Fibroblast of skin of right biceps (primary cell): ENCODE measurements at regions not wholly inside any gene's neighbourhood (a gene's known extent, or its start where the extent isn't known, plus 50 kb on each side); places are given as distances from the start of the nearest gene placed in this dataset.
"Not testable (repeated sequence)": the region's sequence is repeated elsewhere in the genome, so short reads cannot be mapped to it uniquely, and the experiment has no call there.

Experiments
- DNase-seq: peaks from one replicate; pipeline ENCODE4 v3.0.0-alpha.2; 2013

GRCh38 chr5:100697970-100698369, 162.8 kb downstream of the FAM174A start:
- no peak for DNase-seq

- DNase-seq: peak; percentile 3
These were observed 171.6 kb downstream of the FAM174A start for GRCh38 chr5:100706776-100707175.

- no peak for DNase-seq
These were observed 173.5 kb downstream of the FAM174A start for GRCh38 chr5:100708645-100709171.

GRCh38 chr5:100709771-100710170, 174.6 kb downstream of the FAM174A start:
- DNase-seq: no peak

- DNase-seq: not testable (repeated sequence)
These were observed 179.6 kb downstream of the FAM174A start for GRCh38 chr5:100714780-100715179.

GRCh38 chr5:100722657-100723056, 180.4 kb downstream of the ST8SIA4 start:
- DNase-seq: no peak

GRCh38 chr5:100723229-100723628, 179.9 kb downstream of the ST8SIA4 start:
- DNase-seq: no peak

- DNase-seq: no peak
These were observed 177.0 kb downstream of the ST8SIA4 start for GRCh38 chr5:100726116-100726515.

- no peak for DNase-seq
These were observed 171.3 kb downstream of the ST8SIA4 start for GRCh38 chr5:100731768-100732167.

GRCh38 chr5:100746730-100747129, 156.4 kb downstream of the ST8SIA4 start:
- no peak for DNase-seq

GRCh38 chr5:100749771-100750284, 153.3 kb downstream of the ST8SIA4 start:
- no peak for DNase-seq

GRCh38 chr5:100755435-100755834, 147.6 kb downstream of the ST8SIA4 start:
- DNase-seq: peak; percentile 12
